GM23338 (cell line): ENCODE measurements at regions not wholly inside any gene's neighbourhood (a gene's known extent, or its start where the extent isn't known, plus 50 kb on each side); places are given as distances from the start of the nearest gene placed in this dataset.
A peak's percentile ranks its signal among the peaks of the same experiment; 100 is the strongest.

Experiments
- ATAC-seq: fragments of 200-7000 bp; cut with Tn5 transposase; 3 replicates; pipeline ENCODE4 v1.9.1; 2020
- DNase-seq: peaks from one replicate; pipeline ENCODE4 v3.0.0-alpha.2; 2015; ENCODE audit warnings: low spot score
- H2AFZ ChIP-seq: fragments of 200-600 bp; sonication (generic); 2 replicates; pipeline ENCODE4 v1.8.0; 2016; ENCODE audit warnings: antibody characterized with exemption, mild to moderate bottlenecking, moderate library complexity
- H3F3A ChIP-seq: fragments of 200-600 bp; sonication (generic); replicated peaks from 2 replicates; pipeline ENCODE4 v1.8.0; 2017; ENCODE audit warnings: antibody characterized with exemption, mixed run types, low read depth
- H3K27ac ChIP-seq: fragments of 200-600 bp; sonication (generic); 2 replicates; pipeline ENCODE4 v1.6.1; 2016; ENCODE audit warnings: low read depth
- H3K27me3 ChIP-seq: fragments of 200-600 bp; sonication (generic); 2 replicates; pipeline ENCODE4 v1.8.0; 2016; ENCODE audit warnings: mild to moderate bottlenecking, mixed run types, moderate library complexity; ENCODE audit not compliant: insufficient read depth
- H3K36me3 ChIP-seq: fragments of 200-600 bp; sonication (generic); 2 replicates; pipeline ENCODE4 v1.8.0; 2016; ENCODE audit warnings: mild to moderate bottlenecking; ENCODE audit not compliant: insufficient read depth
- H3K4me1 ChIP-seq: fragments of 200-600 bp; sonication (generic); 2 replicates; pipeline ENCODE4 v1.8.0; 2016; ENCODE audit warnings: mild to moderate bottlenecking, moderate library complexity; ENCODE audit not compliant: insufficient read depth
- H3K4me2 ChIP-seq: fragments of 200-600 bp; sonication (generic); 2 replicates; pipeline ENCODE4 v1.7.1; 2017; ENCODE audit warnings: mixed run types
- H3K4me3 ChIP-seq: fragments of 200-600 bp; sonication (generic); 2 replicates; pipeline ENCODE4 v1.6.1; 2016; ENCODE audit warnings: mixed run types
- H3K79me2 ChIP-seq: fragments of 200-600 bp; sonication (generic); replicated peaks from 2 replicates; pipeline ENCODE4 v1.8.0; 2017; ENCODE audit warnings: mild to moderate bottlenecking; ENCODE audit not compliant: insufficient read depth
- H3K9me2 ChIP-seq: fragments of 200-600 bp; sonication (generic); 2 replicates; pipeline ENCODE4 v1.8.0; 2017; ENCODE audit not compliant: insufficient read depth
- H4K20me1 ChIP-seq: fragments of 200-600 bp; sonication (generic); replicated peaks from 2 replicates; pipeline ENCODE4 v1.8.0; 2017; ENCODE audit warnings: mild to moderate bottlenecking; ENCODE audit not compliant: insufficient read depth
- H3K27ac Mint-ChIP-seq: 2 replicates; pipeline ENCODE4 v1.8.0; 2020; ENCODE audit warnings: inconsistent platforms, mild to moderate bottlenecking, moderate library complexity, mixed read lengths
- H3K27me3 Mint-ChIP-seq: 3 replicates; pipeline ENCODE4 v1.8.0; 2022; ENCODE audit warnings: low read depth, mild to moderate bottlenecking, moderate library complexity, mixed read lengths, inconsistent platforms; ENCODE audit not compliant: insufficient read depth, poor library complexity
- H3K36me3 Mint-ChIP-seq: 3 replicates; pipeline ENCODE4 v1.8.0; 2021; ENCODE audit warnings: low read depth, mild to moderate bottlenecking, inconsistent platforms, moderate library complexity, mixed read lengths
- H3K4me1 Mint-ChIP-seq: 3 replicates; pipeline ENCODE4 v1.8.0; 2020; ENCODE audit warnings: mild to moderate bottlenecking, inconsistent platforms, mixed read lengths
- H3K4me3 Mint-ChIP-seq: 3 replicates; pipeline ENCODE4 v1.8.0; 2021; ENCODE audit warnings: moderate library complexity, mild to moderate bottlenecking, inconsistent platforms, mixed read lengths
- H3K9me3 Mint-ChIP-seq: 3 replicates; pipeline ENCODE4 v1.8.0; 2020; ENCODE audit warnings: moderate library complexity, mild to moderate bottlenecking, inconsistent platforms, mixed read lengths
- CREB1 ChIP-seq: fragments of 250-450 bp; sonication (Bioruptor Pico); IDR thresholded peaks from 2 replicates; pipeline ENCODE4 v1.5.0; 2020; ENCODE audit warnings: low read depth, mild to moderate bottlenecking, moderate library complexity
- EZH2 ChIP-seq: fragments of 200-600 bp; sonication (generic); IDR thresholded peaks from one replicate; pipeline ENCODE4 v1.8.0; 2017; ENCODE audit warnings: antibody characterized with exemption, mild to moderate bottlenecking, low read depth; ENCODE audit not compliant: unreplicated experiment
- EZH2phosphoT487 ChIP-seq: fragments of 200-600 bp; sonication (generic); IDR thresholded peaks from one replicate; pipeline ENCODE4 v1.8.1; 2018; ENCODE audit warnings: antibody characterized with exemption; ENCODE audit not compliant: unreplicated experiment
- JUNB ChIP-seq: IDR thresholded peaks from one replicate; pipeline ENCODE4 v1.6.1; 2016; ENCODE audit warnings: antibody characterized with exemption; ENCODE audit not compliant: unreplicated experiment
- NANOG ChIP-seq: IDR thresholded peaks from 2 replicates; pipeline ENCODE4 v1.6.1; 2016; ENCODE audit warnings: antibody characterized with exemption, borderline replicate concordance
- POLR2AphosphoS5 ChIP-seq: IDR thresholded peaks from 2 replicates; pipeline ENCODE4 v1.6.1; 2016; ENCODE audit warnings: antibody characterized with exemption, low read depth
- STAT1 ChIP-seq: IDR thresholded peaks from one replicate; pipeline ENCODE4 v1.6.1; 2016; ENCODE audit warnings: antibody characterized with exemption; ENCODE audit not compliant: unreplicated experiment
- ZNF114 ChIP-seq: fragments of 250-450 bp; sonication (Bioruptor Pico); IDR thresholded peaks from 2 replicates; pipeline ENCODE4 v1.5.0; 2020; ENCODE audit warnings: mild to moderate bottlenecking, moderate library complexity
- ZNF331 ChIP-seq: fragments of 250-450 bp; sonication (Bioruptor Pico); IDR thresholded peaks from 2 replicates; pipeline ENCODE4 v1.5.0; 2020; ENCODE audit warnings: low read depth, mild to moderate bottlenecking, moderate library complexity
- TF ChIP-seq, protein P1 (sequence below): IDR thresholded peaks from 2 replicates; pipeline ENCODE4 v1.6.1; 2016; ENCODE audit warnings: antibody characterized with exemption
- TF ChIP-seq, protein P2 (sequence below): IDR thresholded peaks from one replicate; pipeline ENCODE4 v1.6.1; 2018; ENCODE audit warnings: antibody characterized with exemption; ENCODE audit not compliant: unreplicated experiment
- TF ChIP-seq, protein P3 (sequence below), 2 experiments: fragments of 200-600 bp in 1 of 2; sonication (generic) in 1 of 2; conservative IDR thresholded peaks; 2 replicates each; pipeline versions ENCODE4 v1.5.1 to v1.6.1; 2016 to 2017; ENCODE audit warnings: antibody characterized with exemption in 2 of 2, low read depth in 2 of 2, mild to moderate bottlenecking in 2 of 2, moderate library complexity in 1 of 2
- TF ChIP-seq, protein P4 (sequence below): fragments of 250-450 bp; sonication (Bioruptor Pico); IDR thresholded peaks from 2 replicates; pipeline ENCODE4 v1.5.0; 2020; ENCODE audit warnings: mild to moderate bottlenecking, moderate library complexity

DNA sequence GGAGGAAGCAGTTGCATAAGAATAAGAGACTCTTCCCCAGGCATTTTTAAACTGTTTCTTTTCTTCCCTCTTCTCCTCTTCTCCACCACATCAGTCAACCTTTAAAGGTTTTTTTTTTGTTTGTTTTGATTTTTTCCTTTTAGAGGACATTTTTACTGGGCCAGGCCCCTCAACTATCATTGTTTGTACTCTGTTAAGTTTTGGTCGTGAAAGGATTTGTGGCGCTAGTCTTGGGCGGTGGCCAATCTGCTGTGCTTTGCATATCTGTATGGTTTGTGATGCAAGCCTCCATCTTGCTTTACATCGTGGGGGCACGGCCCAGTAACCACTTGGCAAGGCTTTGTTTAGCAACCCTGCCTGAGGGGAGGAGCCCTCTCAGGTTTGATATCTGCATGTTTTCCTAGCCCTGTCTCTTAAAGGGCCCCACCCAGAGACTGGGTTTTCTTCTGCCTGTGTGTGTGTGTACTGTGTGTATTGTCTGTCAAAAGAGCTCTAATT, 101.9 kb upstream of the SLITRK2 start:
- H3K27ac Mint-ChIP-seq = no peak overlapping the region
- no peaks in the 10 kb centered on the region for H3K4me1 Mint-ChIP-seq
- Histone ChIP-seq H3K79me2 (no peaks in the 10 kb centered on the region), H3K4me3 (no peak overlapping the region), H3K4me1 (no peaks in the 10 kb centered on the region), H3K36me3 (no peaks in the 10 kb centered on the region), H3K4me2 (no peak overlapping the region), H3K27ac (no peak overlapping the region), H2AFZ (no peak overlapping the region), H3F3A (no peaks in the 10 kb centered on the region), H3K9me2 (no peaks in the 10 kb centered on the region), H4K20me1 (no peaks in the 10 kb centered on the region), H3K27me3 (no peaks in the 10 kb centered on the region)
- no peaks in the 10 kb centered on the region for H3K27me3 Mint-ChIP-seq
- H3K4me3 Mint-ChIP-seq = no peak overlapping the region
- H3K9me3 Mint-ChIP-seq = peaks cover 62% of the 10 kb centered on the region
- DNase-seq = peak; percentile 2
- no peak for ATAC-seq
- 0 out of 3 replicates have a peak, but pooled peaks cover 3% of the 10 kb centered on the region for H3K36me3 Mint-ChIP-seq
- no peak for TF ChIP-seq NANOG
- TF ChIP-seq, protein P1, sequence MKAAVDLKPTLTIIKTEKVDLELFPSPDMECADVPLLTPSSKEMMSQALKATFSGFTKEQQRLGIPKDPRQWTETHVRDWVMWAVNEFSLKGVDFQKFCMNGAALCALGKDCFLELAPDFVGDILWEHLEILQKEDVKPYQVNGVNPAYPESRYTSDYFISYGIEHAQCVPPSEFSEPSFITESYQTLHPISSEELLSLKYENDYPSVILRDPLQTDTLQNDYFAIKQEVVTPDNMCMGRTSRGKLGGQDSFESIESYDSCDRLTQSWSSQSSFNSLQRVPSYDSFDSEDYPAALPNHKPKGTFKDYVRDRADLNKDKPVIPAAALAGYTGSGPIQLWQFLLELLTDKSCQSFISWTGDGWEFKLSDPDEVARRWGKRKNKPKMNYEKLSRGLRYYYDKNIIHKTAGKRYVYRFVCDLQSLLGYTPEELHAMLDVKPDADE = no peak
- TF ChIP-seq, protein P2, sequence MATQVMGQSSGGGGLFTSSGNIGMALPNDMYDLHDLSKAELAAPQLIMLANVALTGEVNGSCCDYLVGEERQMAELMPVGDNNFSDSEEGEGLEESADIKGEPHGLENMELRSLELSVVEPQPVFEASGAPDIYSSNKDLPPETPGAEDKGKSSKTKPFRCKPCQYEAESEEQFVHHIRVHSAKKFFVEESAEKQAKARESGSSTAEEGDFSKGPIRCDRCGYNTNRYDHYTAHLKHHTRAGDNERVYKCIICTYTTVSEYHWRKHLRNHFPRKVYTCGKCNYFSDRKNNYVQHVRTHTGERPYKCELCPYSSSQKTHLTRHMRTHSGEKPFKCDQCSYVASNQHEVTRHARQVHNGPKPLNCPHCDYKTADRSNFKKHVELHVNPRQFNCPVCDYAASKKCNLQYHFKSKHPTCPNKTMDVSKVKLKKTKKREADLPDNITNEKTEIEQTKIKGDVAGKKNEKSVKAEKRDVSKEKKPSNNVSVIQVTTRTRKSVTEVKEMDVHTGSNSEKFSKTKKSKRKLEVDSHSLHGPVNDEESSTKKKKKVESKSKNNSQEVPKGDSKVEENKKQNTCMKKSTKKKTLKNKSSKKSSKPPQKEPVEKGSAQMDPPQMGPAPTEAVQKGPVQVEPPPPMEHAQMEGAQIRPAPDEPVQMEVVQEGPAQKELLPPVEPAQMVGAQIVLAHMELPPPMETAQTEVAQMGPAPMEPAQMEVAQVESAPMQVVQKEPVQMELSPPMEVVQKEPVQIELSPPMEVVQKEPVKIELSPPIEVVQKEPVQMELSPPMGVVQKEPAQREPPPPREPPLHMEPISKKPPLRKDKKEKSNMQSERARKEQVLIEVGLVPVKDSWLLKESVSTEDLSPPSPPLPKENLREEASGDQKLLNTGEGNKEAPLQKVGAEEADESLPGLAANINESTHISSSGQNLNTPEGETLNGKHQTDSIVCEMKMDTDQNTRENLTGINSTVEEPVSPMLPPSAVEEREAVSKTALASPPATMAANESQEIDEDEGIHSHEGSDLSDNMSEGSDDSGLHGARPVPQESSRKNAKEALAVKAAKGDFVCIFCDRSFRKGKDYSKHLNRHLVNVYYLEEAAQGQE = no peak
- TF ChIP-seq POLR2AphosphoS5 = no peak
- no peak for TF ChIP-seq CREB1
- no peak for TF ChIP-seq JUNB
- TF ChIP-seq EZH2phosphoT487 = no peak
- no peak for TF ChIP-seq ZNF114 (CRISPR knock-in tag)
- TF ChIP-seq, protein P3, sequence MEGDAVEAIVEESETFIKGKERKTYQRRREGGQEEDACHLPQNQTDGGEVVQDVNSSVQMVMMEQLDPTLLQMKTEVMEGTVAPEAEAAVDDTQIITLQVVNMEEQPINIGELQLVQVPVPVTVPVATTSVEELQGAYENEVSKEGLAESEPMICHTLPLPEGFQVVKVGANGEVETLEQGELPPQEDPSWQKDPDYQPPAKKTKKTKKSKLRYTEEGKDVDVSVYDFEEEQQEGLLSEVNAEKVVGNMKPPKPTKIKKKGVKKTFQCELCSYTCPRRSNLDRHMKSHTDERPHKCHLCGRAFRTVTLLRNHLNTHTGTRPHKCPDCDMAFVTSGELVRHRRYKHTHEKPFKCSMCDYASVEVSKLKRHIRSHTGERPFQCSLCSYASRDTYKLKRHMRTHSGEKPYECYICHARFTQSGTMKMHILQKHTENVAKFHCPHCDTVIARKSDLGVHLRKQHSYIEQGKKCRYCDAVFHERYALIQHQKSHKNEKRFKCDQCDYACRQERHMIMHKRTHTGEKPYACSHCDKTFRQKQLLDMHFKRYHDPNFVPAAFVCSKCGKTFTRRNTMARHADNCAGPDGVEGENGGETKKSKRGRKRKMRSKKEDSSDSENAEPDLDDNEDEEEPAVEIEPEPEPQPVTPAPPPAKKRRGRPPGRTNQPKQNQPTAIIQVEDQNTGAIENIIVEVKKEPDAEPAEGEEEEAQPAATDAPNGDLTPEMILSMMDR (conservative IDR thresholded peaks at IDR 0.05; ENCODE audit: low read depth in 2 of 2) = no peak
- no peak for TF ChIP-seq ZNF331 (CRISPR knock-in tag)
- TF ChIP-seq STAT1 = no peak
- TF ChIP-seq EZH2 = no peak
- TF ChIP-seq, protein P4, sequence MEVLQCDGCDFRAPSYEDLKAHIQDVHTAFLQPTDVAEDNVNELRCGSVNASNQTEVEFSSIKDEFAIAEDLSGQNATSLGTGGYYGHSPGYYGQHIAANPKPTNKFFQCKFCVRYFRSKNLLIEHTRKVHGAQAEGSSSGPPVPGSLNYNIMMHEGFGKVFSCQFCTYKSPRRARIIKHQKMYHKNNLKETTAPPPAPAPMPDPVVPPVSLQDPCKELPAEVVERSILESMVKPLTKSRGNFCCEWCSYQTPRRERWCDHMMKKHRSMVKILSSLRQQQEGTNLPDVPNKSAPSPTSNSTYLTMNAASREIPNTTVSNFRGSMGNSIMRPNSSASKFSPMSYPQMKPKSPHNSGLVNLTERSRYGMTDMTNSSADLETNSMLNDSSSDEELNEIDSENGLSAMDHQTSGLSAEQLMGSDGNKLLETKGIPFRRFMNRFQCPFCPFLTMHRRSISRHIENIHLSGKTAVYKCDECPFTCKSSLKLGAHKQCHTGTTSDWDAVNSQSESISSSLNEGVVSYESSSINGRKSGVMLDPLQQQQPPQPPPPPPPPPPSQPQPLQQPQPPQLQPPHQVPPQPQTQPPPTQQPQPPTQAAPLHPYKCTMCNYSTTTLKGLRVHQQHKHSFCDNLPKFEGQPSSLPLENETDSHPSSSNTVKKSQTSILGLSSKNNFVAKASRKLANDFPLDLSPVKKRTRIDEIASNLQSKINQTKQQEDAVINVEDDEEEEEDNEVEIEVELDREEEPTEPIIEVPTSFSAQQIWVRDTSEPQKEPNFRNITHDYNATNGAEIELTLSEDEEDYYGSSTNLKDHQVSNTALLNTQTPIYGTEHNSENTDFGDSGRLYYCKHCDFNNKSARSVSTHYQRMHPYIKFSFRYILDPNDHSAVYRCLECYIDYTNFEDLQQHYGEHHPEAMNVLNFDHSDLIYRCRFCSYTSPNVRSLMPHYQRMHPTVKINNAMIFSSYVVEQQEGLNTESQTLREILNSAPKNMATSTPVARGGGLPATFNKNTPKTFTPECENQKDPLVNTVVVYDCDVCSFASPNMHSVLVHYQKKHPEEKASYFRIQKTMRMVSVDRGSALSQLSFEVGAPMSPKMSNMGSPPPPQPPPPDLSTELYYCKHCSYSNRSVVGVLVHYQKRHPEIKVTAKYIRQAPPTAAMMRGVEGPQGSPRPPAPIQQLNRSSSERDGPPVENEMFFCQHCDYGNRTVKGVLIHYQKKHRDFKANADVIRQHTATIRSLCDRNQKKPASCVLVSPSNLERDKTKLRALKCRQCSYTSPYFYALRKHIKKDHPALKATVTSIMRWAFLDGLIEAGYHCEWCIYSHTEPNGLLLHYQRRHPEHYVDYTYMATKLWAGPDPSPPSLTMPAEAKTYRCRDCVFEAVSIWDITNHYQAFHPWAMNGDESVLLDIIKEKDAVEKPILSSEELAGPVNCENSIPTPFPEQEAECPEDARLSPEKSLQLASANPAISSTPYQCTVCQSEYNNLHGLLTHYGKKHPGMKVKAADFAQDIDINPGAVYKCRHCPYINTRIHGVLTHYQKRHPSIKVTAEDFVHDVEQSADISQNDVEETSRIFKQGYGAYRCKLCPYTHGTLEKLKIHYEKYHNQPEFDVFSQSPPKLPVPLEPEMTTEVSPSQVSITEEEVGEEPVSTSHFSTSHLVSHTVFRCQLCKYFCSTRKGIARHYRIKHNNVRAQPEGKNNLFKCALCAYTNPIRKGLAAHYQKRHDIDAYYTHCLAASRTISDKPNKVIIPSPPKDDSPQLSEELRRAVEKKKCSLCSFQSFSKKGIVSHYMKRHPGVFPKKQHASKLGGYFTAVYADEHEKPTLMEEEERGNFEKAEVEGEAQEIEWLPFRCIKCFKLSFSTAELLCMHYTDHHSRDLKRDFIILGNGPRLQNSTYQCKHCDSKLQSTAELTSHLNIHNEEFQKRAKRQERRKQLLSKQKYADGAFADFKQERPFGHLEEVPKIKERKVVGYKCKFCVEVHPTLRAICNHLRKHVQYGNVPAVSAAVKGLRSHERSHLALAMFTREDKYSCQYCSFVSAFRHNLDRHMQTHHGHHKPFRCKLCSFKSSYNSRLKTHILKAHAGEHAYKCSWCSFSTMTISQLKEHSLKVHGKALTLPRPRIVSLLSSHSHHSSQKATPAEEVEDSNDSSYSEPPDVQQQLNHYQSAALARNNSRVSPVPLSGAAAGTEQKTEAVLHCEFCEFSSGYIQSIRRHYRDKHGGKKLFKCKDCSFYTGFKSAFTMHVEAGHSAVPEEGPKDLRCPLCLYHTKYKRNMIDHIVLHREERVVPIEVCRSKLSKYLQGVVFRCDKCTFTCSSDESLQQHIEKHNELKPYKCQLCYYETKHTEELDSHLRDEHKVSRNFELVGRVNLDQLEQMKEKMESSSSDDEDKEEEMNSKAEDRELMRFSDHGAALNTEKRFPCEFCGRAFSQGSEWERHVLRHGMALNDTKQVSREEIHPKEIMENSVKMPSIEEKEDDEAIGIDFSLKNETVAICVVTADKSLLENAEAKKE (CRISPR knock-in tag) = no peak
